ENCODE measurements at regions not wholly inside any gene's neighbourhood (a gene's known extent, or its start where the extent isn't known, plus 50 kb on each side); places are given as distances from the start of the nearest gene placed in this dataset.
"Not testable (repeated sequence)": the region's sequence is repeated elsewhere in the genome, so short reads cannot be mapped to it uniquely, and the experiment has no call there.

DNA sequence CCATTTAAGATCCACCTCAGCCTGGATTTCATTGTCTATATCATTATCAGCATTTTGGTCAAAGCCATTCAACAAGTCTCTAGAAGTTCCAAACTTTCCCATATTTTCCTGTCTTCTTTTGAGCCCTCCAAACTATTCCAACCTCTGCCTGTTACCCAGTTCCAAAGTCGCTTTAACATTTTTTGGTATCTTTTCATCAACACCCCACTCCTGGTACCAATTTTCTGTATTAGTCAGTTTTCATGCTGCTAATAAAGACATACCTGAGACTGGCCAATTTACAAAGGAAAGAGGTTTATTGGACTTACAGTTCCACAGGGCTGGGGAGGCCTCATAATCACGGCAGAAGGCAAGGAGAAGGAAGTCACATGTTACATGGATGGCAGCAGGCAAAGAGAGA lies 982.9 kb downstream of the TAF11L14 start:
- intact Hi-C loops (cut with DNase I); ATAC-seq; DNase-seq (ENCODE audit: missing footprints): not testable (repeated sequence)

DNA sequence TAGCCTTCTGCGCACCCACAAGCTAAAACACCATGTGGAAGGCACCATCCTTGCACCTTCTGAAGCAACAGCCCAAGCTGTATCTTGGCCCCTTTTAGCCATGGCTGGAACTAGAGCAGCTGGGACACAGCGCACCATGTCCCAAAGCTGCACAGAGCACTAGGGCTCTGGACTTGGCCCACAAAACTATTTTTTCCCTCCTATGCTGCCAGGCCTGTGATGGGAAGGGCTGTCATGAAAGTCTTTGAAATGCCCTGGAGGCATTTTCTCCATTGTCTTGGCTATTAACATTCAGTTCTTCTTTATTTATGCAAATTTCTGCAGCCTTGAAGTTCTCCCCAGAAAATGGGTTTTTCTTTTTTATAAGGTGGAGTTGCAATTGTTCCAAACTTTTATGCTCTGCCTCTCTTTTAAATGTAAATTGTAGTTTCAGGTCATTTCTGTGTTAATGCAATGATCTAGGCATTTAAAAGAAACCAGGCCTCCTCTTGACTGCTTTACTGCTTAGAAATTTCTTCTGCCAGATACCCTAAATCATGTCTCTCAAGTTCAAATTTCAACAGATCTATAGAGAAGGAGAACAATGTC lies 996.3 kb downstream of the TAF11L14 start:
- no peak for ATAC-seq
- DNase-seq (ENCODE audit: missing footprints): no peak
- intact Hi-C loops (cut with DNase I): no loop called here

DNA sequence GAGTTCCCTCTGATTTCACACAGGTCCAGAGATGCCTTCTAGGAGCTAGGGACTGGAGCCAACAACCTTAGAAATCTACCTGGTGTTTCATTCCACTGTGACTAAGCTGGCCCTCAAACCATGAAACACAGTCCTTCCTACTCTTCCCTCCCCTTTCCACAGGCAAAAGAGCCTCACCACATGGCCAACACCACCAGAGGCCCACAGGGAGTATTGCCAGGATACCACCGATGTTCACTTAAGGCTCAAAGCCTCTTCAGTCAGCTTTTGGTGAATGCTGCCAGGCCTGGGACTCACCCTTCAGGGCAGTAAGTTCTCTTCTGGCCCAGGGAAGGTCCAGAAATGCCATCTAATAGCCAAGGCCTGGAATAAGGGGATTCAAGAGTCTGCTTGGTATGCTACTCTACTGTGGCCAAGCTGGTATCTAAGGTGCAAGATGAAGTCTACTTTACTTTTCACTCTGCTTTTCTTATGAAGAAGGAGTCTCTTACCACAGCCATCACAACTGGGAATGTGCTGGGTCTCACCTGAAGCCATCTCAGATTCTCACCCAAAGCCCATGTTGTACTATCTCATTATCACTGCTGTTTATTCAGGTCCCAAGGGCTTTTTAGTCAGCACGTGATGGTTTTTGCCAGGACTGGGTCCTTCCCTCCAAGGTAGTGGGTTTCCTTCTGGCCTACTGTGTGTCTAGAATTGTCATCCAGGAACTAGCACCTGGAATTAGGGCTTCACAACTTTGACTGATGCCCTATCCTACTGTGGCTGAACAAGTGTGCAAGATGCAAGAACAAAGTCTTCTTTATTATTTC lies 1018.4 kb downstream of the TAF11L14 start:
- intact Hi-C loops (cut with DNase I): no loop called here
- ATAC-seq: no peak
- DNase-seq (ENCODE audit: missing footprints): no peak

DNA sequence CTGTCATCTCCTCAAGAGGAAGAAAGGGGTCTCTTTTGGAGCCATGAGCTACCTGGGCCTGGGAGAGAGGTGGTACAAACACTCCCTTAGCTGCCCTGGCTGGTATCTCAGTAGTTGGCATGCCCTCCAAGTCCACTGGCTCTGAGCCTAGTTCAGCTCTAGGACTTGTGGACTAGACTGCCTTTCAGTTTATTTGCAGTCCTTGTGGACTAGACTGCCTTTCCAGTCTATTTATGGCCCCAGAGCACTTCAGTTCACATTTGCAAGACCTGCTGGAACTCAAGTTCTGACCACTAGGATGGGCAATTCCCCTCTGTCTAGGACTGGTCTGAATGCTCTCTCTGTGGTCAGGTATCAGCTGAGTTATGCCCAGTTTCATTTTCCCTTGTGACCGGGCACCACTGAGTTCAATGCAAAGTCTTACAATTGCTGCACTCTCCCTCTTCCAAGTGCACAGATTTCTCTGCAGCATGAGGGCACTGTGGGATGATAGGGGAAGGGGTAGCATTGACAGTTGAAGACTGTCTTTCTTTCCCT lies 1019.0 kb downstream of the TAF11L14 start:
- intact Hi-C loops (cut with DNase I): no loop called here
- no peak for DNase-seq (ENCODE audit: missing footprints)
- ATAC-seq: no peak

DNA sequence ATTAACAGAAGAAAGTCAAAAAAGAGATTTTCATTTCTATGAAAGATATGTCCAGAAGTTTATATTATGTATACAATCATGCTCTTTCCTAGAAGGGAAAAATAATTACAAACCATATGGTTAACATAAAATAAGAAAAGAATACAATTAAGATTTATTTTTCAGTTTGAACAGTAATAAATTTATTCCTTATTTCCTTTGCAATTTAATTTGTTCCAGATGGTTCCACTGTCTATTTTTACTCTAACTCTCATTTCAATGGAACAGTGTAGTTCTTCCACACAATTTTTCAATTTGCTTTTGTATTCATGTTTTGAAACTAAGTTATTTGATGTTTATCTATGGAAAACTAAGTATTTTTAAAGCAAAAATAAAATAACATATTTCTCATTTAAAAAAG lies 1026.3 kb downstream of the TAF11L14 start:
- DNase-seq (ENCODE audit: missing footprints): no peak
- intact Hi-C loops (cut with DNase I): no loop called here
- ATAC-seq: no peak

DNA sequence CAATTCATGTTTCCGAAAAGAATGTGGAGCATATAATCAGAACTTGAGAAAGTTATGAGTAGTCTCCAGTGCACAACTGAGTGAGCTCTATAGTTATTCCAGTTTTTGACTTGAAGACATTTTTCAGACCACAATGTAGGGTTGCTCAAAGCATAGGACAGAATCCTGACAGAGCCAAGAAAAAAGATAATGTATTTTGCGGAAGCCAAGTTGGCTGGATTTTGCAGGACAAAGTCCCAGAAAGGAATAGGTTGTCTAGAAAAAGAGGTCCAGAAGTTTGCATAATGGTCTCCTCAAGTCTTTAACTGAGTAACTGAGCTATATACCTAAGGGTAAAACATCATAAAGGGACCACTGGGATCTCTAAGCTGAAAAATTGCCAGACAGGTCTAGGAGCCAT lies 1028.0 kb downstream of the TAF11L14 start:
- intact Hi-C loops (cut with DNase I): no loop called here
- no peak for DNase-seq (ENCODE audit: missing footprints)
- ATAC-seq: no peak

DNA sequence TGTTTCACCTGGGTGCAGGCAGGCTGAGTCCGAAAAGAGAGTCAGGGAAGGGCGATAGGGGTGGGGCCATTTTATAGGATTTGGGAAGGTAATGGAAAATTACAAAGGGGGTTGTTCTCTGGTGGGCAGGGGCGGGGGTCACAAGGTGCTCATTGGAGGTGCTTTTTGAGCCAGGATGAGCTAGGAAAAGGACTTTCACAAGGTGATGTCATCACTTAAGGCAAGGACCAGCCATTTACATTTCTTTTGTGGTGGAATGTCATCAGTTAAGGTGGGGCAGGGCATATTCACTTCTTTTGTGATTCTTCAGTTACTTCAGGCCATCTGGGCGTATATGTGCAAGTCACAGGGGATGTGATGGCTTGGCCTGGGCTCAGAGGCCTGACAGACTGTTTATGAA lies 1040.0 kb downstream of the TAF11L14 start:
- intact Hi-C loops (cut with DNase I); DNase-seq (ENCODE audit: missing footprints); ATAC-seq: not testable (repeated sequence)

DNA sequence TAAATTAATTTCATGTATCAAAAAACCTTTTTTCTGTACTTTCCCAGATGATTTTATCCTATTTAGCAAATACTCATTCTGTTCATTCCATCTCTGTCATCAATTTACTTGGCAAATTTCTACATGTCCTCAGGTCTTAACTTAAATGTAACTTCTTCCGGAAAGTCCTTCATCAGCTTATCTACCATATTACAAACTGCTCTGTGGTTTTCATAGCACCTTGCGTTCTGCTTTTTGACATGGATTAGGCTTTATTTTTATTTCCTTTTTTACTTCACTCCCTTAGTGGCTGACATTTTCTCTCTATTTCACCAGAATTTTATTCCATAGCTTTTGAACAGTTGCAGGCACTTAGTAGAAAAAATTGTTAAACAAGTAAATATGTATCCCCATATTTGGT lies 1040.8 kb downstream of the TAF11L14 start:
- no peak for DNase-seq (ENCODE audit: missing footprints)
- no peak for ATAC-seq
- intact Hi-C loops (cut with DNase I): no loop called here

DNA sequence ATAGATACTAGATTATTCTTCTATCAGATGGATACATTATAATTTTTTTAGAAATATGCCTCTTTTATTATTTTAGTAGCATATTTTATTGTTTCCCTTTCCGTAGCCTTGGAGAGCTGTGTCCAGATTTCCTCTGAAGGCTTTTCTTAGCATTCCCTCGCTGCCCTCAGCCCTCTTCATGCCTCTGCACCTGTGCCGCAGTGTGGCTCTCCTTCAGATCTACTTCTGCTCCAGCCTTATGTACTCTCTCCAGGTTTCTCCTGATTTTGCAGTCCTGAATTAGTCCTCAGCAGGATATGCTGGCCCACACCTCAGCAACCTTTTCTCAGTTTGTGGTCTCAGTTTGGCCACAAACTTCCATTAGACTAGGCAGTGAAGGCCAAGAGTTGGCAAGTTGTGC lies 1052.0 kb downstream of the TAF11L14 start:
- intact Hi-C loops (cut with DNase I): no loop called here
- DNase-seq (ENCODE audit: missing footprints) (no peak), ATAC-seq (no peak)

DNA sequence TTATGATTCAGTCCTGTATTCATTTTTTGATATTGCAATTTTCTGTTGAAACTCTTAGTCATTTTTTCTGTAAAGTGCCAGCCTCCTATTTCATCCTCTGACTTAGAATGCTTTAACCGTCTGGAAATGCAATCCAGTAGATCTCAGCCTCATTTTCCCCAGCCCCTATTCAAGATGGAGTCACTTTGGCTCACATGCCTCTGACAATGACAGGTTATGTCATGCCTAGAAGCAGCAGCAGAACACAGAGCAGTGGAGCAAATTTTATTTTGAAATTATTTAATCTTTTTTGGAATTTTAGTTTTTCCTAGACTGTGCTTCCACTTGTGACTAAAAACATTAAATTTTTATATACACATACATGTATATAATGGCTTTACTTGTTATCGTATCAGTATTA lies 1053.2 kb downstream of the TAF11L14 start:
- intact Hi-C loops (cut with DNase I): no loop called here
- no peak for ATAC-seq
- no peak for DNase-seq (ENCODE audit: missing footprints)

DNA sequence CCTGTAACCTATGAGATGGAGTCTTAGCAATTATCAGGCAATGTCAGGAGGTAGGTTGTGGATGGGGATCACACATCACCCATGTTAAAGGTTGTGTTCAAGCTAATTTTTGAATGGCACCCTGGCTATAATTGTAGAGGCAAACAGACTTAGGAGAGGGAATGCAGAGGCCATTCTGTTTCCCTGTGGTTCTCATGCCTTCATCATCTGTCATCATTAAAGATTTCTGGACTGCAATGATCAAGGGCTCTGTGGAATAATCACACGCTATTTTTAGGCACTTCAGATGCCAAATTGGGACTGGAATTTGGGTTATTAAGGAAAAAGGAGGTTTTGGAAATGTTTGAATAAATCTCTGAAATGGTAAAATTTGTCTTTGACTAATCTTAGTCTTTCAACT lies 1065.4 kb downstream of the TAF11L14 start:
- no peak for DNase-seq (ENCODE audit: missing footprints)
- ATAC-seq: no peak
- intact Hi-C loops (cut with DNase I): no loop called here

DNA sequence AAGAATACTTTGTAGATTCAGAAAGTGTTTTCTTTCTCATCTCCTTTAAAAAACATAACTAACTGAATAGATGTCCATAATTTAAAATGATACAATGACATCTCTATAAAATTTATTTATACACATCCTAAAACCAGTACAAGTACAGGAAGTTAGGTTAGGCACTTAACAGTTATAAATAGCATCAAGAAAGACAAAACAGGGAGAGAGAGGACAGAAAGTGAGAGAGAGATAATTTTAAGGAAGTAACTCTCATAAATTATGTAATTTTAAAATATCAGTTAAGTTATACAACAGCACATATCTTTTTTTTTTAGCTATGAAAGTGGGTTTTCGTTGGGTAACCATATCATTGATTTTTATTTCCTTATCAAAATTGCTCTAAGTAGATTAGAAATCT lies 1068.6 kb downstream of the TAF11L14 start:
- ATAC-seq (no peak), DNase-seq (ENCODE audit: missing footprints) (no peak)
- intact Hi-C loops (cut with DNase I): no loop called here

DNA sequence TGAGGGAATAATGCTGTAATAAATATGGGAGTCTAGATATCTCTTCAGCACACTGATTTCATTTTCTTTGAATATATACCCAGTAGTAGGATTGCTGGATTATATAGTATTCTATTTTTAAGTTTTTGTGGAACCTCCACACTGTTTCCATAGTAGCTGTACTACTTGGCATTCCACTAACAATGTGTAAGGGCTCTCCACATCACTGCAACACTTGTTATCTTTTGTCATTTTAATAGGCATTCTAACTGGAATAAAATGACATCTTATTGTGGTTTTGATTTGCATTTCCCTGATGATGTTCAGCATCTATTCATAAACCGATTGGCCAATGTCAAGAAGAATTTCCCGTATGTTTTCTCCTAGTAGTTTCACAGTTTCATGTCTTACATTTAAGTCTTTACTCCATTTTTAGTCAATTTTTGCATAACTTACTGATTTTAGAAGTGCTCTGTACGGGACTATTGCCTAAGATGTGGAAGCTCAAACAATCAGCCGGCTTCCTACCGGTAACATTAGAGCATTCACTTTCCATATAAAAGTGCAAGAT lies 1078.8 kb downstream of the TAF11L14 start:
- intact Hi-C loops (cut with DNase I): no loop called here
- ATAC-seq (no peak), DNase-seq (ENCODE audit: missing footprints) (no peak)

DNA sequence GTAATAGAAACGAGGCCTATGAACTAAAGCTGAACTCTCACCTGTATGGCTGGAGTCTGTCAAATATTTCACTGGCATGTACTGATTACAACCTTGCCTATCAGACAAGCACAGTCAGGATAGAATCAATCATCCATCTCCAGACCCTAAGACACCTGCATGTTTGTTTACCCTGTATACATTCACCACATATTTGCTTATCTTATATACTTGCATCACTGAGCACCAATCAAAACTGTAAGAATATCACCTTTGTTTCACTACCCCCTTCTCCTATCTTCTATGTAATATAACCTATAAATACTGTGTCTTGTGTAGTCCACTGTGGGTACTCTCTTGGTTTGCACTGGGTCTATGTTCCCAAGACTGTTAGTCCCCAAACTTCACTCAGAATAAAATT lies 1085.7 kb downstream of the TAF11L14 start:
- DNase-seq (ENCODE audit: missing footprints) (no peak), ATAC-seq (no peak)
- intact Hi-C loops (cut with DNase I): no loop called here

DNA sequence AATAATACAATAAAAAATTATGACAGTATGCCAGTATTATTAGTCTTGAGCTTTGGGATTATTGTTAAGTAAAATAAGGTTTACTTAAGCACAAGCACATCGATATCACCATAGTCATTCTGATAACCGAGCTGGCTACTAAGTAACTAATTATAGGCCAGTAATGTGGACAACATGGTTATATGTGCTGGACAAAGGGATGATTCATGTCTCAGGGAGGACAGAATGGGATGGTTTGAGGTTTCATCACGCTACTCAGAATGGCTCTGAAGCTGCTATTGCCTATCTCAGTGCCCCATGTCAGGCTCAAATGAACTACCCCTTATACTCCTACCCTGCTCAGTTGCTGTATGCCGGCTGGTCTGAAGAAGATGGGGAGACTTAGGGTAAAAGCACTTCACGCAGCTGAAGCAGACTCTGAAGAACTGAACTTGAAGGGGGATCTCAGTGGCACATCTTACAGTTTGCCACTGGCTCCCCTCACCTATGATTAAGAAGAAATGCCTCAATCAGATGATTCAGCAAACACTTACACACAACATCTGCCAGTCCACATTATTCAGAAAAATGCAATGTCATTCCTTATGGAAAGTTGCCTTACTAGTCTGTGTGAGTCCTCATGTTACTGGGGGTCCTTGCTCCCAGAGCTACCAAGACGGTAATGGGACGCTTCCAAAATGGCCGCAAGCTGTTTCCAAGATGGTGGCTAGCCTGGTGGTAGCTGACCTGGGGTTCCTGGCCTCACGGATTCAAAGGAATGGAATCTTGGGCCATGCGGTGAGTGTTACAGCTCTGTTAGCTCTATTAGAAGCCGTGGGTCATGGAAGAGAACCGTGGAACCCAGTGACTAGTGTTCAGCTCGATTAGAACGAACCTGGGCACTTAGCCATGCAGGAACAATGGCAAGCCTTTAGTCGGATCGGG lies 1098.6 kb downstream of the TAF11L14 start:
- no peak for DNase-seq (ENCODE audit: missing footprints)
- no peak for ATAC-seq
- intact Hi-C loops (cut with DNase I): no loop called here

DNA sequence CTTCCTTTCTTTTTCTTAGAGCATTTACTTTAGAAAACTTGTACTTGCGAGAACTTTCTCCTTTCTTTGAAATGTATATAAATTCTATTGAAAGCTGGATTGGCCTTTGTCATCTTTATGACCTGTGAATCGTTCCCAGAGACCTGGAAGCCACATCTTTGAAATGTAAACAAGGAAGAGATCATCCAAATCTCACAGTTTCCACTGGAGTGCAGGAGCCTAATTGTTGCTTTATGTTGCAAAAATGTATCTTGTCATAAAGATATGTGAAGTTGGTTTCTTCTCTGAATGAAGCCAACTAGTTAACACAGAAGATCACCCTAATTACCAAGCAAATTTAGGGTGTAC lies 1101.8 kb downstream of the TAF11L14 start:
- intact Hi-C loops (cut with DNase I): no loop called here
- ATAC-seq (no peak), DNase-seq (ENCODE audit: missing footprints) (no peak)

DNA sequence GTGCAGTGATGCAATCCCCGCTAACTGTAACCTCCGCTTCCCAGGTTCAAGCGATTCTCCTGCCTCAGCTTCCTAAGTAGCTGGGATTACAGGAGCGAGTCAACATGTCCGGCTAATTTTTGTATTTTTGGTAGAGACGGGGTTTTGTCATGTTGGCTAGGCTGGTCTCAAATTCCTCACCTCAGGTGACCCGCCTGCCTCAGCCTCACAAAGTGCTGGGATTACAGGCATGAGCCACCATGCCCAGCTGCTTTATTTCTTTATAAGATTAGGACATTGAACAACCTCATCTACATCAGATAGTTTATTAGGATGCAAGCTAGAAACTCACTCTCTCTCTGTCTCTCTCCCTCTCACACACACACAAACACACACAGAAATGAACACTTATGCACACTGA lies 1102.5 kb downstream of the TAF11L14 start:
- DNase-seq (ENCODE audit: missing footprints); ATAC-seq; intact Hi-C loops (cut with DNase I): not testable (repeated sequence)

DNA sequence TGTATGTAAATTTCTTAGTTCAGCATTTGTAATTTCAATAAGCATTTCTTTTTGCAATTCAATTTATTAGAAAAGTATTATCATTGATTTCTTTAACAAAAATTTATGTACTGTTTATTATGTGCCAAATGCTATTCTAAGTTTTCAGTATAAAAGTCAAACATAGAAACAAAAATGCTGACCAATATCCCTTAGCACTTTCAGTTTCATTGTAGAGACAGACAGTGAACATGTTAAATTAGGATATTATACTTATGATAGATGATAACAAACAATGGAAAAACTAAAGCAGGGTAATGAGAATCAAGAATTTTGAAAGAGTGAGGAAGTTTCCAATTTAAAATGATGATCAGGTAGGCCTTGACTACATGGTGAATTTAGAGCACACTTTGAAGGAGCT lies 1106.0 kb downstream of the TAF11L14 start:
- intact Hi-C loops (cut with DNase I): no loop called here
- ATAC-seq: no peak
- no peak for DNase-seq (ENCODE audit: missing footprints)

DNA sequence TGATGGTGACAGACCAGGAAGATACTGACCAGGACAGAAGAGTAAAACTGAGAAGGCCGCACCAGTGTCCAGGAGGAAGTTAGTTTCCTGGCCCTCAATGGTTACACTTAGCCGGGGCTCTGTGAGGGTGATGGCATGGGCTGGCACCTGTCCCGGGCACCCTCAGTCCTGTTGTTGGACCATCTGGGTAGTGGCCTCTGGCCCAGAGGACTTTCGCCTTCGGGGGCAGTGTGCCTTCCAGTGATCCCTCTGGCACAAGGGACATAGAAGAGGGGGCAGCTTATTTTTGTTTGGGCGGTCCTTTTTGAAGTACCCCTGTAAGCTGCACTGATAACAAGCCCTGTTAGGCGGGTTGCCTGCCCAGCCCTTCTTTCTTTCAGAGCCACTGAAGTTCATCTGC lies 1108.6 kb downstream of the TAF11L14 start:
- intact Hi-C loops (cut with DNase I): no loop called here
- no peak for ATAC-seq
- peak; percentile 48 for DNase-seq (ENCODE audit: missing footprints)

Measured in Right ventricle myocardium inferior (tissue), 1 donor.